ENCODE measurements at regions not wholly inside any gene's neighbourhood (a gene's known extent, or its start where the extent isn't known, plus 50 kb on each side); places are given as distances from the start of the nearest gene placed in this dataset.
"Not testable (repeated sequence)": the region's sequence is repeated elsewhere in the genome, so short reads cannot be mapped to it uniquely, and the experiment has no call there.

- TF ChIP-seq, protein P1, sequence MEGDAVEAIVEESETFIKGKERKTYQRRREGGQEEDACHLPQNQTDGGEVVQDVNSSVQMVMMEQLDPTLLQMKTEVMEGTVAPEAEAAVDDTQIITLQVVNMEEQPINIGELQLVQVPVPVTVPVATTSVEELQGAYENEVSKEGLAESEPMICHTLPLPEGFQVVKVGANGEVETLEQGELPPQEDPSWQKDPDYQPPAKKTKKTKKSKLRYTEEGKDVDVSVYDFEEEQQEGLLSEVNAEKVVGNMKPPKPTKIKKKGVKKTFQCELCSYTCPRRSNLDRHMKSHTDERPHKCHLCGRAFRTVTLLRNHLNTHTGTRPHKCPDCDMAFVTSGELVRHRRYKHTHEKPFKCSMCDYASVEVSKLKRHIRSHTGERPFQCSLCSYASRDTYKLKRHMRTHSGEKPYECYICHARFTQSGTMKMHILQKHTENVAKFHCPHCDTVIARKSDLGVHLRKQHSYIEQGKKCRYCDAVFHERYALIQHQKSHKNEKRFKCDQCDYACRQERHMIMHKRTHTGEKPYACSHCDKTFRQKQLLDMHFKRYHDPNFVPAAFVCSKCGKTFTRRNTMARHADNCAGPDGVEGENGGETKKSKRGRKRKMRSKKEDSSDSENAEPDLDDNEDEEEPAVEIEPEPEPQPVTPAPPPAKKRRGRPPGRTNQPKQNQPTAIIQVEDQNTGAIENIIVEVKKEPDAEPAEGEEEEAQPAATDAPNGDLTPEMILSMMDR (conservative IDR thresholded peaks at IDR 0.05): no peak
- H3K27ac ChIP-seq: no peak overlapping the region
Measured at GRCh38 chr20:39961637-39962244, 727.3 kb downstream of the MAFB start.

- TF ChIP-seq, protein P1 (conservative IDR thresholded peaks at IDR 0.05): no peak
- H3K27ac ChIP-seq: no peak overlapping the region
Measured at GRCh38 chr20:39960522-39961428, 728.3 kb downstream of the MAFB start.

DNA sequence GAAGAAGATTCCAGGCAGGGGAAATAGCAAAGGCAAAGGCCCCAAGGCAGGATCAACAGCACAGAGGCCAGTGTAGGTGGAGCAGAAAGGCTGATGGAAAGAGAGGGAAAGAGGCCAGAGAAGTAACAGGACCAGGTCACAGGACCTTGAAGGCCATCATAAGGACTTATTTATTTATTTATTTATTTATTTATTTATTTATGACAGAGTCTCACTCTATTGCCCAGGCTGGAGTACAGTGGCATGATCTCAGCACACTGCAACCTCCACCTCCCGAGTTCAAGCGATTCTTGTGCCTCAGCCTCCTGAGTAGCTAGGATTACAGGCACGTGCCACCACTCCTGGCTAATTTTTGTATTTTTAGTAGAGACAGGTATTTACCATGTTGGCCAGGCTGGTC lies 731.1 kb downstream of the MAFB start:
- H3K27ac ChIP-seq: not testable (repeated sequence)

DNA sequence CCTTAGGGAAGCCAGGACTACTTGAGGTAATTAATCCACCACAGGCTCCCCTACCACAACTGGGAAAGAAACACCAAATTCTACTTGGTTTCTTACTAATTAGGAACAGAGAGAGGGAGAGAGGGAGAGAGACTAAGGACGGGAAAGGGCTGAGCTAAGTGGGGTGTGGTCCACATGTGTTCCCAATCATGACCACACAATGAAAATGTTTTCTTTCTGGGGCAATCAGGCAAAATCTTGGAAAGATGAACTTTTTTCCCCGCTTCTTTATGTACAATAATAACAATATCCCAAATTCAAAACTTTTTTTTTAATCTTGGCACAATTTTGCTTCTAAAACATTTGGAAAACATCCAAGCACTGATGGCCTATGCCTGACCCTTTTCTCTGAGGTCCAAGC lies 734.4 kb downstream of the MAFB start:
- no peak overlapping the region for H3K27ac ChIP-seq
- TF ChIP-seq, protein P1 (conservative IDR thresholded peaks at IDR 0.05): no peak

- TF ChIP-seq, protein P1 (conservative IDR thresholded peaks at IDR 0.05): no peak
- no peak overlapping the region for H3K27ac ChIP-seq
Measured at GRCh38 chr20:39946931-39947330, 742.1 kb downstream of the MAFB start.

DNA sequence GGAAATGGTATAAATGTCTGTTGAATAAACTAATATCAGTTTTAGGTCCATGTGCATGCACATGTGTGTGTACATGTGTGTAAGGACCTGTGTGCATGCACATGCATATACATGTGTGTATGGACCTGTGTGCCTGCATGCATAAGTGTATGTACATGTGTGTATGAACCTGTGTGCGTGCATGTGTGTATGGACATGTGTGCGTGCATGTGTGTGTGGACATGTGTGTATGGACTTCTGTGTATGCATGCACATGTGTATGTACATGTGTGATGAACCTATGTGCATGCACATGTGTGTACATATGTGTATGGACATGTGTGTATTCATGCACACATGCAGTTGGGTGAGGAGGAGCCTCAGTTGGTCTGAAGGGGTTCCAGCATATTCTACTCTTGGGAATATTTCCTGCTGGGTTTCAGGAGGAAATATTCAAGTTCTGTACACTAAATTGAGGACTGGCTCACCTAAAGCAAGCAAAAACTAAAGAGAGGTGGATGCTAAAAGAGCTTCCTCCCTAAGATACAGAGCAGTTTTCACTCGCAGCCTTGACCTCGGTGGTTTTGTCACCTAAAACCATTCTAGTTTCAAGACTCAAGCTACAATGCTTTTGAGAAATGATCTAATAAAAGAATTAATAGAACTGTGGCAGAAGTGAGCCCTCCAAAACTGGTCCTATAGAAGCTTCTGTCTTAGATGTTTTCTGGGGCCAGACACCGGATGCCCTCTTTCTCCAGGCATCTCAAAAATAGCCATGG lies 742.8 kb downstream of the MAFB start:
- H3K27ac ChIP-seq: no peak overlapping the region
- TF ChIP-seq, protein P1 (conservative IDR thresholded peaks at IDR 0.05): no peak

GRCh38 chr20:39944861-39945260 lies 744.2 kb downstream of the MAFB start:
- TF ChIP-seq, protein P1 (conservative IDR thresholded peaks at IDR 0.05): no peak
- no peak overlapping the region for H3K27ac ChIP-seq

Data from VCaP (cell line).